Right renal pelvis (tissue), 4 donors: ENCODE measurements at regions not wholly inside any gene's neighbourhood (a gene's known extent, or its start where the extent isn't known, plus 50 kb on each side); places are given as distances from the start of the nearest gene placed in this dataset.
"Not testable (repeated sequence)": the region's sequence is repeated elsewhere in the genome, so short reads cannot be mapped to it uniquely, and the experiment has no call there.

Source experiments
- DNase-seq, 4 donors: peaks; one replicate each; pipeline ENCODE4 v3.0.0-alpha.2; 2013; ENCODE audit warnings: low read depth in 4 of 4, low spot score in 3 of 4, missing footprints in 1 of 4

- no peak for DNase-seq
Measured at GRCh38 chr6:146928503-146928902, 275.7 kb upstream of the STXBP5 start.

- DNase-seq = no peak
Measured at GRCh38 chr6:146931214-146931613, 273.0 kb upstream of the STXBP5 start.

GRCh38 chr6:146937316-146937715 lies 266.9 kb upstream of the STXBP5 start:
- no peak for DNase-seq

GRCh38 chr6:146938266-146938665 lies 266.0 kb upstream of the STXBP5 start:
- no peak for DNase-seq

- not testable (repeated sequence) for DNase-seq
Measured at GRCh38 chr6:146939456-146939855, 264.8 kb upstream of the STXBP5 start.

- DNase-seq = no peak
Measured at GRCh38 chr6:146943664-146944063, 260.6 kb upstream of the STXBP5 start.

GRCh38 chr6:146944077-146944476 lies 260.1 kb upstream of the STXBP5 start:
- DNase-seq = no peak

GRCh38 chr6:146944809-146945208 lies 259.4 kb upstream of the STXBP5 start:
- no peak for DNase-seq

GRCh38 chr6:146946559-146946958 lies 257.7 kb upstream of the STXBP5 start:
- no peak for DNase-seq

GRCh38 chr6:146948790-146949342 lies 255.4 kb upstream of the STXBP5 start:
- DNase-seq = no peak

GRCh38 chr6:146949425-146949824 lies 254.8 kb upstream of the STXBP5 start:
- DNase-seq = no peak

- no peak for DNase-seq
Measured at GRCh38 chr6:146950351-146950835, 253.8 kb upstream of the STXBP5 start.

- no peak for DNase-seq
Measured at GRCh38 chr6:146955570-146955969, 248.6 kb upstream of the STXBP5 start.

GRCh38 chr6:146957181-146958093 lies 246.8 kb upstream of the STXBP5 start:
- no peak for DNase-seq

- no peak for DNase-seq
Measured at GRCh38 chr6:146961831-146962230, 242.4 kb upstream of the STXBP5 start.

GRCh38 chr6:146962329-146962728 lies 241.9 kb upstream of the STXBP5 start:
- no peak for DNase-seq

GRCh38 chr6:146965110-146965689 lies 239.0 kb upstream of the STXBP5 start:
- DNase-seq = no peak

GRCh38 chr6:146968041-146968760 lies 236.0 kb upstream of the STXBP5 start:
- DNase-seq = peak in 1 of 4 donors; percentile 40

- DNase-seq = no peak
Measured at GRCh38 chr6:146972546-146972945, 231.7 kb upstream of the STXBP5 start.

- DNase-seq = no peak
Measured at GRCh38 chr6:146974351-146974750, 229.9 kb upstream of the STXBP5 start.

- no peak for DNase-seq
Measured at GRCh38 chr6:146975093-146975492, 229.1 kb upstream of the STXBP5 start.
